Lower leg skin (tissue), 4 donors: ENCODE measurements at regions not wholly inside any gene's neighbourhood (a gene's known extent, or its start where the extent isn't known, plus 50 kb on each side); places are given as distances from the start of the nearest gene placed in this dataset.
A peak's percentile ranks its signal among the peaks of the same experiment; 100 is the strongest.

Experiments used
- DNase-seq, 2 donors: peaks; one replicate each; pipeline ENCODE4 v3.0.0-alpha.2; 2019; ENCODE audit warnings: low spot score in 2 of 2
- H3K4me3 ChIP-seq: fragments of 200-600 bp; sonication (generic); 2 replicates; pipeline ENCODE4 v1.5.1; 2017; ENCODE audit warnings: mild to moderate bottlenecking, low read depth; ENCODE audit not compliant: poor library complexity, severe bottlenecking
- POLR2A ChIP-seq, 2 donors: fragments of 450-650 bp; IDR thresholded peaks; one replicate each; pipeline ENCODE4 v1.6.1; 2016 to 2017; ENCODE audit warnings: antibody characterized with exemption in 2 of 2, mild to moderate bottlenecking in 1 of 2, moderate library complexity in 1 of 2
- WGBS, 2 donors: methylation state at CpG; one replicate each; pipeline ENCODE4 v1.1.5; 2018; 5-methylcytosine and 5-hydroxymethylcytosine counted together
- intact Hi-C: fragments of 100-400 bp; cut with DNase I; formaldehyde crosslinking; loops from one replicate; pipeline ENCODE4 v1.15.0; 2023; ENCODE audit warnings: low total_unique reads
- TF ChIP-seq, protein P1 (sequence below), 3 donors: fragments of 450-650 bp; IDR thresholded peaks; one replicate each; pipeline ENCODE4 v1.5.1; 2016; ENCODE audit warnings: antibody characterized with exemption in 3 of 3, mild to moderate bottlenecking in 3 of 3, moderate library complexity in 2 of 3

DNA sequence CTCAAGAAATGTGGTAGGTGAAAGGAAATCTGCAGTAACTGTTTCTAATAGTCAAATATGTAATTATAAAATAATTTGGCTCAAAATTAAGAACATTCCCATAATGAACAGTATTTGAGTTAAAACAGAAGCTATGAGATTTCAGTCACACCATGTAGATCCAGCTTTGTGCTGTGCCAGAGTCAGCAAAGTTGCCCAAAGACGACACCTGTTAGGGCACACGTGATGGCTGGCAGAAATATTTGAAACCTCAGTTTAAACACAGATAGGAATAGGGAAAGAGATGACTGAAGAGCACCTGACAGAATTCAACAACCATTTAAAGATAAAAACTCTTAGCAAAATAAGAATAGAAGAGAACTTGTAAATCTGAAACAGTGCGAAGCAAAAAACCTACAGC is 129.3 kb downstream of the CD83 start:
- 87 to 88% methylated on average over 3 of the region's 3 CpGs for WGBS, 2 donors
- no peak for DNase-seq
- TF ChIP-seq POLR2A (IDR thresholded peaks at IDR 0.05) = no peak
- TF ChIP-seq, protein P1, sequence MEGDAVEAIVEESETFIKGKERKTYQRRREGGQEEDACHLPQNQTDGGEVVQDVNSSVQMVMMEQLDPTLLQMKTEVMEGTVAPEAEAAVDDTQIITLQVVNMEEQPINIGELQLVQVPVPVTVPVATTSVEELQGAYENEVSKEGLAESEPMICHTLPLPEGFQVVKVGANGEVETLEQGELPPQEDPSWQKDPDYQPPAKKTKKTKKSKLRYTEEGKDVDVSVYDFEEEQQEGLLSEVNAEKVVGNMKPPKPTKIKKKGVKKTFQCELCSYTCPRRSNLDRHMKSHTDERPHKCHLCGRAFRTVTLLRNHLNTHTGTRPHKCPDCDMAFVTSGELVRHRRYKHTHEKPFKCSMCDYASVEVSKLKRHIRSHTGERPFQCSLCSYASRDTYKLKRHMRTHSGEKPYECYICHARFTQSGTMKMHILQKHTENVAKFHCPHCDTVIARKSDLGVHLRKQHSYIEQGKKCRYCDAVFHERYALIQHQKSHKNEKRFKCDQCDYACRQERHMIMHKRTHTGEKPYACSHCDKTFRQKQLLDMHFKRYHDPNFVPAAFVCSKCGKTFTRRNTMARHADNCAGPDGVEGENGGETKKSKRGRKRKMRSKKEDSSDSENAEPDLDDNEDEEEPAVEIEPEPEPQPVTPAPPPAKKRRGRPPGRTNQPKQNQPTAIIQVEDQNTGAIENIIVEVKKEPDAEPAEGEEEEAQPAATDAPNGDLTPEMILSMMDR (IDR thresholded peaks at IDR 0.05) = no peak
- no peak overlapping the region for H3K4me3 ChIP-seq
- intact Hi-C loops = no loop called here

DNA sequence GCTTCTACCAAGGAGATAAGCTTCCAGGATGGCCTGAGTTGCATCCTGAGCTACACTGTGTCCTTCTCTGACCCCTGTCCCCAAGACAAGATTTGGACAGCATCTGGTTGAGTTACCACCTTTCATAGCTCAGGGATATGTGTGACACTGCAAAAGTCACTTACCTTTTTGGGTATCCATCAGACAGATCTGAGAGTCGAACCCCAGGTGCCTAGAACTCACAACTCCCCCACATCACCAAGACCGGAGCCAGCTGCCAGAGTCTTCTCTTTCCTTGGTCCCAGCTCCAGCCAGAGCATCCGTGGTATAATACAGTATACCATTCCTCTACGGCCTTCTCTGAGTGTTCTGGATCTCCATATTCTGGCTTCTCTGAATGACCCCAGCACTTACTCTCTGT is 133.0 kb downstream of the CD83 start:
- intact Hi-C loops = no loop called here
- TF ChIP-seq, protein P1 (IDR thresholded peaks at IDR 0.05) = no peak
- TF ChIP-seq POLR2A (IDR thresholded peaks at IDR 0.05) = no peak
- H3K4me3 ChIP-seq = no peak overlapping the region
- DNase-seq = no peak
- 94% methylated on average over 4 of the region's 4 CpGs for WGBS, 2 donors

DNA sequence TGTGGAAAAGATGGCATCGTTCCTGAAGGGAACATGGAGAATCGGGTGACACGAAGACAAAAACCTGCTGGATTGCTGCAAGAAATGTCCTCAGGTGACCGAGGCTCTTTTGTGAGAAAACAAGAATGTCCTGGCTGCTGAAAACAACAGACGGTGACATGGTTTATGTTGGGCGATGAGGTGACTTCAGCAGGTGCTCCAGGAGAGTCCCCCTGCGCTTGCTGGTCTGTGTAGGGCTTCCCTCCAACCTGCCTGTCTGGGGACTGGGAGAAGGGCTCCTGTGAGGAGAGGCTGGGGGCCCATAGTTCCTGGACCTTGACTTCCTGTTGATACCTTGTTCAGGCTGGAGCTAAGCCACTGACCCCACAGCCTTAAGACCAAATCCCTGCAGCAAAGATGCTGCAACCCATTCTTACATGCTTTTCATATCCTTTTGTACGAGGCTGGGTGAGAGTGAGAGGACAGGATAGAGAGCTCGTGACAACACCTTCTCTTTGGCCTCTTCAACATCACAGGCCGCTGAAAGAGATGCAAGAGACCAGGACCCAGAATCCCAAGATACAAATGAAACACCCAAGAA is 134.8 kb downstream of the CD83 start:
- peak in 1 of 2 donors; percentile 70 for DNase-seq
- intact Hi-C loops = no loop called here
- no peak overlapping the region for H3K4me3 ChIP-seq
- 91 to 92% methylated on average over 10 of the region's 10 CpGs for WGBS, 2 donors
- TF ChIP-seq, protein P1 (IDR thresholded peaks at IDR 0.05) = no peak
- no peak for TF ChIP-seq POLR2A (IDR thresholded peaks at IDR 0.05)

DNA sequence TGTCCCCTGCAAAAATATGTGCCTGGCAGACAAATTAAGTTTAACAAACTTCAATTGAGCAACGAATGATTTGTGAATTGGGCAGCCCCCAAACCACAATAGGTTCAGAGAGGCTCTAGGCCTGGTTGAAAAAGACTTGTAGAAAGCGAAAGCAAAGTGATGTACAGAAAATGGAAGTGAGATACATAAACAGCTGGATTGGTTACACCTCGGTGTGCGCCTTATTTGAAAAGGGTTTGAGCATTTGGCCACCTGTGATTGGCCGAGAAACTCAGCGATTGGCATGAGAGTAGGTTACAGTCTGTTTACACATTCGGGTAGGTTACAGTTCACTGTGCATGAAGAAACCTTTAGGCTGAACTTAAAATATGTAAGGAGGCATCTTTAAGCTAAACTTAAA is 136.9 kb downstream of the CD83 start:
- DNase-seq = no peak
- TF ChIP-seq POLR2A (IDR thresholded peaks at IDR 0.05) = no peak
- TF ChIP-seq, protein P1 (IDR thresholded peaks at IDR 0.05) = no peak
- WGBS, 2 donors = 93 to 96% methylated on average over 7 of the region's 7 CpGs
- intact Hi-C loops = no loop called here
- H3K4me3 ChIP-seq = no peak overlapping the region

DNA sequence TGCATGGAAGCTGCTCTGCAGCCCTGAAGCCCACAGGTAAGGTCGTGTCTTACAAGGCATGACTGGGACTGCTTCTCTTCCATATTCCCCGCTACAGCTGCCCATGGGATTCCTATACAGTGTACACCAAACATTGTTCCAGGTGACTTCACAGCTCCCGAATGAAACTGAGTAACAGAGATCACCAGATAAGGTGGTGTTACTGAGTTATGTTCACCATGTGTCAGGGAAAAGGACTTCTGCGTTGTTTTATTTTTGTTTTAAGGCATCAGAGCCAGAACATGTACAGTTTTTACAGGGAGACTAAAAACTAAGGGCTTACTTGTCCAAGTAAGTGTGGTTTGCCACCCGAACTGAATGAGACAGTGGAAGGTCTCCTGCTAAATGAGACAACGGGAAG is 138.3 kb downstream of the CD83 start:
- 90 to 94% methylated on average over 6 of the region's 6 CpGs for WGBS, 2 donors

More for the DNA sequence above, 138.3 kb downstream of the CD83 start:
- intact Hi-C loops = no loop called here
- H3K4me3 ChIP-seq = no peak overlapping the region
- no peak for DNase-seq
- no peak for TF ChIP-seq POLR2A (IDR thresholded peaks at IDR 0.05)
- TF ChIP-seq, protein P1 (IDR thresholded peaks at IDR 0.05) = no peak
